ES-I3 (cell line): ENCODE measurements at regions not wholly inside any gene's neighbourhood (a gene's known extent, or its start where the extent isn't known, plus 50 kb on each side); places are given as distances from the start of the nearest gene placed in this dataset.

Experiments
- H3K36me3 ChIP-seq: 2 replicates; pipeline ENCODE4 v1.6.1; 2013; ENCODE audit warnings: mild to moderate bottlenecking, low read length, control low read depth, moderate library complexity; ENCODE audit not compliant: insufficient read depth
- H3K4me1 ChIP-seq: 2 replicates; pipeline ENCODE4 v1.6.1; 2013; ENCODE audit warnings: mild to moderate bottlenecking, control low read depth, low read length; ENCODE audit not compliant: insufficient read depth
- H3K9ac ChIP-seq: 2 replicates; pipeline ENCODE4 v1.6.1; 2013; ENCODE audit warnings: low read depth, mild to moderate bottlenecking, low read length, moderate library complexity
- H3K9me3 ChIP-seq: 2 replicates; pipeline ENCODE4 v1.6.1; 2013; ENCODE audit warnings: mild to moderate bottlenecking, low read length, moderate library complexity; ENCODE audit not compliant: control insufficient read depth, insufficient read depth

DNA sequence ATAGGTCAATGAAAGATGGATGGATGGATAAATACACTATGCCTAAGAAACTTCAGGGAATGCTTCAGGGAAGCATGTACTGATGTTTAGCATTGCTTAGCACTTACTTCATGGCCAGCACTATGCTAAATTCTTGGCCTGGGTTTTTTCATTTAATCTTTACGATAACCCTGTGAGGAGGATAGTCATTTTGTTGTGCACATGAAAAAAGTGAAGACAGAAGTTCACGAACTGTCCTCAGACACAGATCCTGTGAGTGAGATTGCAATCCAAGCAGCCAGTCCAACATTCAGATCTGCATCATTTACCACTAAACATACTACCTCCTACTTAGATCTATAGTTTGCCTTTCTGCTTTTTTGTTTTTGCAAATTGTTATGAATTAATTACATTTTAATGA lies 510.8 kb upstream of the AGTR1 start:
- no peaks in the 10 kb centered on the region for H3K36me3 ChIP-seq
- no peaks in the 10 kb centered on the region for H3K9me3 ChIP-seq
- H3K9ac ChIP-seq = no peak overlapping the region
- H3K4me1 ChIP-seq = no peaks in the 10 kb centered on the region

DNA sequence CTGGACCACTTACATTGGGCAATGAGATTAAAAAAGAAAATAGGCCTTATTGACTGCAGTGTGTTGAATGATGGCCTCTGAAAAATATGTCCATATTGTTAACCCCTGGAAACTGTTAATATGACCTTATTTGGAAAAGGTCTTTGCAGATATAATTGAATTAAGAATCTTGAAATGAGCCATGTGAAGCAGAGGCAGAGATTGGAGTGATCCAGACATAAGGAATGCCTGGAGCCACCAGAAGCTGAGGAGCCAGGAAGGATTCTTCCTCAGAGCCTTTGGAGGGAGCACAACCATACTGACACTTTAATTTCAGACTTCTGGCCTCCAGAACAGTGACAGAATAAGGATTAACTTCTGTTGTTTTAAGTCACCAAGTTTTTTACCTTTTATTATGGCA lies 510.4 kb upstream of the AGTR1 start:
- no peaks in the 10 kb centered on the region for H3K9me3 ChIP-seq
- no peaks in the 10 kb centered on the region for H3K36me3 ChIP-seq
- H3K9ac ChIP-seq = no peak overlapping the region
- no peaks in the 10 kb centered on the region for H3K4me1 ChIP-seq

DNA sequence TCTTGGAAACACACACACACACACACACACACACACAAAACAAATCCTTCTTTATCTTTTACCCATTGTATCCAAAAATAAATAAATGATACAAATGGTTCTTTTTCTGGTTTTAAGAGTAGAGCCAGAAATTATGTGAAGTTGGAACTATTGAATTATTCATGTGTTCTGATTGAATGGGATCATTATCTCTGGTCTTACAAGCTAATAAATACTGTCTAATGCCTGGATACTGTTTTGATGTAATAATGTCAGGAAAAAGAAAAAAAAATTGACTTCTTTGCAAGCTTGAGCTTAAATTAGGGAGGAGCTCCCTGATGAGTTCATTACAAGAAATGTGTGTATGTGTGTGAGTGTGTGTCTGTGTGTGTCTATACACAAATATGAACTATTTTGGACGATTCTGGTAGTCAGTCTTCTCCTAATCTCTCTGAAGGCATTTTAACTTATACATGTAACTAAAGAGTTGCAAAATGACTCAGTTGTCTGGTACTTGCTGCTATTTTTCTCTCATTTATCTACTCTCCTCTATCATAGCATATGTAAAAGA lies 507.2 kb upstream of the AGTR1 start:
- no peaks in the 10 kb centered on the region for H3K4me1 ChIP-seq

DNA sequence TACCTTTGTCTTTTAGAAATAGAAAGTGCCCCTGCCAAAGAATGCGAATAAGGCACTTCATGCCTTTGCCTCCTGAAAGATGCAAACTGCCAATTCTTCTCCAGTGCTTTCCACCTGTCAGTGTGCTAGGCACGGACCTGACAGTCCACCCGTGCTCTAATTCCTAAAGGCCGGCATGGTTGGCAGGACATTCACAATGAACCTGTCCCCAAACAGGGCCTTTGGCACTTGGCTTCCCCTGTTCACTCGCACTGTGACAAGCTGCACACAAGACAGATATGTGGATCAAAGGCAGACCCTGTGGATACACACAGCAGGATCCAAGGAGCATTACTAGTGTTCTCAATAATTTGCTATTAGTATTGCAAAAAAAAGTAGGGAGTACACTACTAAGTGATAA lies 505.7 kb upstream of the AGTR1 start:
- no peaks in the 10 kb centered on the region for H3K4me1 ChIP-seq
- H3K9ac ChIP-seq = no peak overlapping the region
- H3K9me3 ChIP-seq = no peaks in the 10 kb centered on the region
- no peaks in the 10 kb centered on the region for H3K36me3 ChIP-seq

More for the DNA sequence above, 507.2 kb upstream of the AGTR1 start:
- Histone ChIP-seq H3K9ac (no peak overlapping the region), H3K36me3 (no peaks in the 10 kb centered on the region), H3K9me3 (no peaks in the 10 kb centered on the region)

DNA sequence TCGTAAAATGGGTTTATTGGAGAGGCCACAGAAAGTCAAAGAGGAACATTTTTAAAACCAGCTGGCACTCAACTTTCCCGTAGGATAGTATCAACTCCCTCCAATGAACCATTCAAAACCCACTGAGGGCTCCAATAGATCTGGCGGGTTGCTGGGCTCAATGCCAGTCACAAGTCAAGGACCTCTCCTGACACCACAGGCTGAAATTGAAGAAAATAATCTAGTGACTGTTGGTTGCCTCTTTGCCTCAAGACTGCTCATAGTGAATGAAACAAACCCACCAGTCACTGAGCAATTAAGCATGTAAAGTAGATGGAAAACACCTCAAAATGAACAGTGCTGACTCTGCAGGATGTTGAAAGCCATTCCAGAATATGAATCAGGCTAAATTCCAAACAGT lies 500.6 kb upstream of the AGTR1 start:
- Histone ChIP-seq H3K9ac (no peak overlapping the region), H3K9me3 (no peaks in the 10 kb centered on the region), H3K4me1 (no peaks in the 10 kb centered on the region), H3K36me3 (no peaks in the 10 kb centered on the region)

DNA sequence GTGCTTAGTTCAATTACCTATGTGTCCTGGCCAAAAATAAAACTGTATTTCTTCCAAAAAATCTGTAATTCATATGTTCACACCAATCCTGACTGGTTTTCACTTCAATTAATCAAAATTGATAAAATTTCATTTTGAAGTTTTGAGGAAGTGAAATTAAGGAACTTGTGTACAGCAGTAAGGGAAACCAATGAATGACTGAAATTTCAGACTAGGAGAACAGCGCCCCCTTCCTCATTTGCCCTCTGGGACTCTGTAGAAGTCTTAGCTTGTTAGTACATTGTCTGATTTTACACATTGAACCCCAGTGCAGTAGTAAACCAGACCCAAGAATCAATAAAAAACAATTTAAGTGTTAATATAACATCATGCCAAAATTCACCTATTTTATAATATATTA lies 495.3 kb upstream of the AGTR1 start:
- Histone ChIP-seq H3K9me3 (no peaks in the 10 kb centered on the region), H3K9ac (no peak overlapping the region), H3K4me1 (no peaks in the 10 kb centered on the region; the same call in 1 of the 2 replicates), H3K36me3 (no peaks in the 10 kb centered on the region)

DNA sequence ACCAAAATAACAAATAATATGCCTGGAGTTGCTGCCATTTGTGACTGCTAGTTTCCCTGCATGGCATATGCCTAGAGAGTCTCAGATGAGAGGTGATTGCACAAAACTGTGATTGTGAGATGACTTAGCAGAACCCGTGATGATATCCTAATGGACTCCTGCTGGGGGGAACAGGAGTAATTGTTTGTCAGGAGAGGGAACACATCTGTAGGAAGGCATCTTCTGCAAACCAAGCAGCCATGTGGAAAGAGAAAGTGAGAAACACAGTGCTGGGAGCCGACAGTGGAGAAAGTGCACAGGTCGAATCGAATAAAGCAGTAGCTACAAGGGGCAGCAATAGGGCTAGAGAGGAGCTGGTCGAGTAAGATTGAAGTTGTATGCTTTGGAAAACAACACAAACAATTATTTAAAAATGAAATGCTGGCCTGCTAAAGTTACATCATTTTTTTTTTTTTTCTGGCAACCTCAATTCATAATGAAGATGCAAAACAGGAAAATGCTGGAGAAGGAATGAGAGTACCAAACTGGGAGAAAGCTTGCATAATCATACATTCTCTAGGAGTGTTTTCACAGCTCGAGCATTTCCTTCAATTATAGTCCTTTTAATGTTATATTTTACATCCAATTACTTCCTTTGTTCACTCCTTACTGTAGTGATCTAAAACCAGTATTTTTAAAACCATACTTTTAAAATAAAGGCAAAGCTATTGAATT lies 494.2 kb upstream of the AGTR1 start:
- Histone ChIP-seq H3K9ac (no peak overlapping the region), H3K36me3 (no peaks in the 10 kb centered on the region), H3K9me3 (no peaks in the 10 kb centered on the region), H3K4me1 (no peaks in the 10 kb centered on the region; the same call in 1 of the 2 replicates)

DNA sequence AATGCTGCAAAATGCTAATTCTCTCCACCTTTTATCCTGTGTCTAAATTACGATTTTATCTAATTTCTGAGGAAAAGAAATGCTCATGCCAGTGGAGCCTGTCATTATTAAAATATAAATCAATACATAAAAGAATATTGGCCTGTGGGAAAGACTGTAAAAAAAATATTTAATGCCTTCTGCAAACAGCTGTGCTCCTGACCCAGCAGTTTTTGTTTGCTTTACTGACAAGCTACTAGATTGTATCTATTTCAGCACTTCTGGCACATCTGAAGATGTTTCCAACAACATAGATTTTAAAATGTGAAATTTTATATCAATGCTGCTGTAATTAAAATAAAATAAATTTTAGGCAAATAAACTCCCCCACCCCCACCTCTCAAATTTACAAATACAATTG lies 493.6 kb upstream of the AGTR1 start:
- no peaks in the 10 kb centered on the region; the same call in 1 of the 2 replicates for H3K4me1 ChIP-seq
- H3K36me3 ChIP-seq = no peaks in the 10 kb centered on the region
- no peak overlapping the region for H3K9ac ChIP-seq
- H3K9me3 ChIP-seq = no peaks in the 10 kb centered on the region

DNA sequence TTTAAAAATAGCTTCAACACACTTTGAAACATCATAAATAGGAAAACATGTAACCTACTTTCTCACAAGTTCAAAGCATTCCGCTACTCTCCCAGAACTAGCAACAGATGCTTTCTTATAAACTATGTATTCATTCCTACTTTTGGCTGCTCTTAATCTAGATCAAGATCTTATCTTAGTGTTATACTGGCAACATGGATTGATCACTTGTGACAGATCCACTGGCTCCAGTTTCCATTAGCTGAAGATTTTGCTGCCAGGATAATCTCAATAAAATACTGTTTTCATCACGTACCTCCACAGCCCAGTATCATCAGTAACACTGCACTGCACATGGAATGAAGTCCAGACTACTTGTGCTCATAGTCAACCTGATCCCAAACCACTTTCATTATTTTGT lies 491.7 kb upstream of the AGTR1 start:
- no peaks in the 10 kb centered on the region for H3K9me3 ChIP-seq

DNA sequence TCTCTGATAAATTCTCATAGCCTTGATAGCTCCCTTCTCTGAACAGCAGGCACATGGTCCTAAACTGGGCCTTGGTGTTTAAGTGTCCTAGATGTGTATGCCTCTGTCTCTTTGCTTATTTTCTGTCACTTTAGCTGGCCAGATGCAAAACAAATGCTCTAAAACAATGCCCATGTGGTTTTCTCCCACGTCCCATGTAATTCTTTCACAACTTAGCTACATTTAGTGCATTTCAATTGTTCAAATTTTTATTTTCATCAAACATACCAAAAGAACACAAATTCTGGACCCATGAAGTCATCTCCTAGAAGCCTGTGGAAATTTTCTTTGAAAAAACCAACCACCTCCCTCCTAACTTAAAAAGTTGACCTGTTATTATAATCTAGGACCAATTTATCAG lies 491.3 kb upstream of the AGTR1 start:
- Histone ChIP-seq H3K4me1 (no peaks in the 10 kb centered on the region; the same call in 1 of the 2 replicates), H3K9me3 (no peaks in the 10 kb centered on the region), H3K36me3 (no peaks in the 10 kb centered on the region), H3K9ac (no peak overlapping the region)

More for the DNA sequence above, 491.7 kb upstream of the AGTR1 start:
- Histone ChIP-seq H3K4me1 (no peaks in the 10 kb centered on the region; the same call in 1 of the 2 replicates), H3K36me3 (no peaks in the 10 kb centered on the region), H3K9ac (no peak overlapping the region)

DNA sequence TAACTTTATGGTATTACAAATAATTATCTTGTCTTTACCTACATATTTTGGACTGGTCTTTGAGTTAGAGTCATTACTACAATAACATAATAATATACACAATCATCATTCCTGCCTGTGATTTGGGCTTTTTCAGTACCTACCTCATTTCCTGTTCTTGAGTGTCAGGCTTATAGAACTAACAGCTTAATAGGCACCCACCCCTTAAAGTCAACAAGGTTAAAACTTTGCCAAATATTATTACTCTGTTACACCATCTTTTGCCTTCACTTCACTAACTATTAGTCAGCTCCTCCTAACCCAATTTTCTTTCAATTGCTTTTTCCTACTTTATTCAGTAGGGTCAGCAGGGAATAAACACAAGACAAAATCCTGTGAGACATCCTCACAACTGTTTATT lies 488.7 kb upstream of the AGTR1 start:
- H3K4me1 ChIP-seq = no peaks in the 10 kb centered on the region; the same call in 1 of the 2 replicates
- no peaks in the 10 kb centered on the region for H3K9me3 ChIP-seq
- H3K9ac ChIP-seq = no peak overlapping the region
- no peaks in the 10 kb centered on the region for H3K36me3 ChIP-seq

DNA sequence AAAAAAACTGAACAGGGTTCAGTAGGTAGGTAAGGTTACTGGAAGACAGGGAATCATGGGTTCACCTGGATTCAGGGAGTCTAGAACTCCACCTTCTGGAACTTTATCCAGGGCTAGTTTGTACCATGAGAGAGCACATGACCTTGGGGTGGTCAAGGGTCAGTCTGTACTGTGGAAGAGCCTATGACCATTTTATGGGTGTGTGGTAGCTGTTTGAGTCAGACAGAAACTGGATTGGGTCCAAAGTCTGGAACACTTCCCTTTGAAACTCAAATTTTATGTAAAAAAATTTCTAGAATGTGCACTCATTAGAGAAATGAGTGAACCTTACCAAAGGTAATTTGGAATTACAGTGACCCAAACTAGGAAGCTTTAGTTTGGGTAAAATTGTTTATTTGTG lies 486.0 kb upstream of the AGTR1 start:
- no peak overlapping the region for H3K9ac ChIP-seq
- H3K9me3 ChIP-seq = no peaks in the 10 kb centered on the region
- H3K36me3 ChIP-seq = no peaks in the 10 kb centered on the region
- no peaks in the 10 kb centered on the region; the same call in 1 of the 2 replicates for H3K4me1 ChIP-seq

DNA sequence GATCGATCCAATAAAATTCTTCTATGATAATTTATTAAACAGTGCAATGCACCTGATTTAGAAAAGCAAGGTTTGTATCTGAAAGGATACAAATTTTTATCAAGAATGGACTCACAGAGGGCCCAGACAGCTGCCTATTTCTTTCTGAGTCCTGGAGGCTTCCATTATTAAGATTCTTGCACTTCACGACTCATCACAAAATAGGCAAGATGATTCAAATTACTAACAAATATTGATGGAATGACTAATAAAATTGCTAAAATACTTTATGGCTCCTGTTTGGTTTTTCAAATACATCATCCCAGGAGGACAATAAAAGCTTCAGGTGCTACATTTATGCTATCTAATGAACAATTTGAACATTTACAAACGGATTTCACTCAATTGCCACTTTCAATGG lies 483.0 kb upstream of the AGTR1 start:
- Histone ChIP-seq H3K36me3 (no peaks in the 10 kb centered on the region), H3K4me1 (no peaks in the 10 kb centered on the region), H3K9ac (no peak overlapping the region), H3K9me3 (no peaks in the 10 kb centered on the region)

DNA sequence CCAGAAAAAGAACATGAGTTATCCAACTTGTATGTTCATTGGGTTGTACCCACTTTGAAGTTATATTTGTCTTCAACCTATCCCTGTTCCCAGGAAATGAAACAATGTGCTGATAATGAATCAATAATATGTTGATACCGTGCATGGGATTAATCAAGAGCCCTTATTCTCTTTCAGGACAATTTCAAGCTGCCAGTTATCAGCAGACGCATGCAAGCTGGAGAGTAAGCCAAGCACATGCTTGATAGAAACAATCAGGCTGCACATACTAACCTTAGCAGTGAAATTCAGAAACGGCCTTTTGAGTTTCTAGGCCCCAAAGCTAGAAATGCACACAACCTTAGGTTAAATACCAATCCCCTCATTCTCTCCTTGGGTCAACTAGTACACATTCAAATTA lies 480.4 kb upstream of the AGTR1 start:
- Histone ChIP-seq H3K9me3 (no peaks in the 10 kb centered on the region), H3K4me1 (no peaks in the 10 kb centered on the region), H3K36me3 (no peaks in the 10 kb centered on the region), H3K9ac (no peak overlapping the region)

DNA sequence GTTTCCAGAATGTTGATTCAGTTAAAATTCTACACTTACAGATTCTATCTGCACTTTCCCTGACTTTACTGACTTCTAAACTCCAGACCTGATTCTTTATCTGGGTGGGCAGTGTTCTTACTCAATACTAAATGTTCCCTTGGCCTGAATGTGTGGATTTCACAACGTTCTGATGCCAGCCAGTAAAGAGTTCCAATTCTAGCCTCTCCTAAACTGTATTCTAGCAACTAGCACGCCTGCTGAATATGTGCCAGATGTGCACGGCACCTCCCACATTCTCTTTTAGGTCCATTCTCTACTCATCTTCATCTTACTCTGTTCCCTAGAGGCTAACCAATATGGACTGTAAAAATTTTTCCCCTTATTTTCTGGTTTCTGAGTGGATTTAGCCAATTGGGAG lies 479.5 kb upstream of the AGTR1 start:
- Histone ChIP-seq H3K4me1 (no peaks in the 10 kb centered on the region), H3K9ac (no peak overlapping the region), H3K9me3 (no peaks in the 10 kb centered on the region), H3K36me3 (no peaks in the 10 kb centered on the region)
